Peyer's patch (tissue), 4 donors: ENCODE measurements at regions not wholly inside any gene's neighbourhood (a gene's known extent, or its start where the extent isn't known, plus 50 kb on each side); places are given as distances from the start of the nearest gene placed in this dataset.

Experiments used
- POLR2A ChIP-seq, 2 donors: fragments of 450-650 bp; IDR thresholded peaks; one replicate each; pipeline ENCODE4 v1.5.1; 2017; ENCODE audit warnings: antibody characterized with exemption in 2 of 2, mild to moderate bottlenecking in 2 of 2, moderate library complexity in 2 of 2
- TF ChIP-seq, protein P1 (sequence below), 6 experiments: fragments of 450-650 bp in 4 of 6; fragments of 200-600 bp in 2 of 6; sonication (generic) in 1 of 6; IDR thresholded peaks; one replicate each; pipeline ENCODE4 v1.5.1; 2017 to 2019; ENCODE audit warnings: antibody characterized with exemption in 6 of 6, mild to moderate bottlenecking in 3 of 6, moderate library complexity in 1 of 6

- TF ChIP-seq, protein P1, sequence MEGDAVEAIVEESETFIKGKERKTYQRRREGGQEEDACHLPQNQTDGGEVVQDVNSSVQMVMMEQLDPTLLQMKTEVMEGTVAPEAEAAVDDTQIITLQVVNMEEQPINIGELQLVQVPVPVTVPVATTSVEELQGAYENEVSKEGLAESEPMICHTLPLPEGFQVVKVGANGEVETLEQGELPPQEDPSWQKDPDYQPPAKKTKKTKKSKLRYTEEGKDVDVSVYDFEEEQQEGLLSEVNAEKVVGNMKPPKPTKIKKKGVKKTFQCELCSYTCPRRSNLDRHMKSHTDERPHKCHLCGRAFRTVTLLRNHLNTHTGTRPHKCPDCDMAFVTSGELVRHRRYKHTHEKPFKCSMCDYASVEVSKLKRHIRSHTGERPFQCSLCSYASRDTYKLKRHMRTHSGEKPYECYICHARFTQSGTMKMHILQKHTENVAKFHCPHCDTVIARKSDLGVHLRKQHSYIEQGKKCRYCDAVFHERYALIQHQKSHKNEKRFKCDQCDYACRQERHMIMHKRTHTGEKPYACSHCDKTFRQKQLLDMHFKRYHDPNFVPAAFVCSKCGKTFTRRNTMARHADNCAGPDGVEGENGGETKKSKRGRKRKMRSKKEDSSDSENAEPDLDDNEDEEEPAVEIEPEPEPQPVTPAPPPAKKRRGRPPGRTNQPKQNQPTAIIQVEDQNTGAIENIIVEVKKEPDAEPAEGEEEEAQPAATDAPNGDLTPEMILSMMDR (IDR thresholded peaks at IDR 0.05): no peak
- TF ChIP-seq POLR2A (IDR thresholded peaks at IDR 0.05): no peak
These were observed 254.8 kb downstream of the MSRB3 start for GRCh38 chr12:65533177-65533883.
